GM12878 (cell line): ENCODE measurements at regions not wholly inside any gene's neighbourhood (a gene's known extent, or its start where the extent isn't known, plus 50 kb on each side); places are given as distances from the start of the nearest gene placed in this dataset.

Experiments used
- BACH1 ChIP-seq: fragments of 450-650 bp; IDR thresholded peaks from 2 replicates; pipeline ENCODE4 v1.6.1; 2017; ENCODE audit warnings: mild to moderate bottlenecking, borderline replicate concordance
- POLR2A ChIP-seq: IDR thresholded peaks from 2 replicates; pipeline ENCODE4 v1.6.1; 2011; ENCODE audit warnings: low read depth, mild to moderate bottlenecking, low read length
- SUZ12 ChIP-seq: fragments of 200-600 bp; sonication (generic); IDR thresholded peaks from one replicate; pipeline ENCODE4 v1.6.1; 2018; ENCODE audit warnings: antibody characterized with exemption, mild to moderate bottlenecking; ENCODE audit not compliant: unreplicated experiment
- TF ChIP-seq, protein P1 (sequence below): fragments of 450-650 bp; formaldehyde crosslinking; IDR thresholded peaks from 2 replicates; pipeline ENCODE4 v1.4.0; 2020; ENCODE audit warnings: mild to moderate bottlenecking, moderate library complexity
- TF ChIP-seq, protein P2 (sequence below), 3 experiments: IDR thresholded peaks in 2 of 3; conservative IDR thresholded peaks in 1 of 3; 2 replicates each; pipeline ENCODE4 v1.5.1; 2011; ENCODE audit warnings: low read depth in 3 of 3, low read length in 3 of 3, mild to moderate bottlenecking in 3 of 3, control low read depth in 2 of 3, moderate library complexity in 2 of 3, inconsistent platforms in 1 of 3, mixed read lengths in 1 of 3; ENCODE audit not compliant: control insufficient read depth in 2 of 3, insufficient read depth in 1 of 3; ENCODE audit errors: extremely low read depth in 1 of 3

DNA sequence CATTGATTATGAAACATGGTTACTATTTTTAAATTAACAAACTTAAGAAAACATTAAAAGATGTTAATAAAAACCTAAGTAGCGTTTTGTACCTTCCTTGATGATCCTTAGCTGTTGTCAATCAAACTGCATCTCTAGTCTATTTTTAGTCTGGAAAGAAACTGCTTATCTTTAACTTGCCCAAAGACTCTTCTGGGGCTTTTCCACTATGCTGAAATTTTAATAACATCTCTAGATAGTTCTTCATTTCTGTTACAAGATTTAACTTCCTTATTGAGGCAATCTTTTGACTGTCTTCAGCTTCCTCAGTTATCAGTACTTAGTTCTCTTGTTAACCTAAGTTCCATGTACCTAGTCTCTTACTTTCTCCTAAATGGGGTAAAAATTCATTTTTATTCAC is 135.9 kb upstream of the HMCN1 start:
- TF ChIP-seq SUZ12 = no peak
- TF ChIP-seq, protein P1, sequence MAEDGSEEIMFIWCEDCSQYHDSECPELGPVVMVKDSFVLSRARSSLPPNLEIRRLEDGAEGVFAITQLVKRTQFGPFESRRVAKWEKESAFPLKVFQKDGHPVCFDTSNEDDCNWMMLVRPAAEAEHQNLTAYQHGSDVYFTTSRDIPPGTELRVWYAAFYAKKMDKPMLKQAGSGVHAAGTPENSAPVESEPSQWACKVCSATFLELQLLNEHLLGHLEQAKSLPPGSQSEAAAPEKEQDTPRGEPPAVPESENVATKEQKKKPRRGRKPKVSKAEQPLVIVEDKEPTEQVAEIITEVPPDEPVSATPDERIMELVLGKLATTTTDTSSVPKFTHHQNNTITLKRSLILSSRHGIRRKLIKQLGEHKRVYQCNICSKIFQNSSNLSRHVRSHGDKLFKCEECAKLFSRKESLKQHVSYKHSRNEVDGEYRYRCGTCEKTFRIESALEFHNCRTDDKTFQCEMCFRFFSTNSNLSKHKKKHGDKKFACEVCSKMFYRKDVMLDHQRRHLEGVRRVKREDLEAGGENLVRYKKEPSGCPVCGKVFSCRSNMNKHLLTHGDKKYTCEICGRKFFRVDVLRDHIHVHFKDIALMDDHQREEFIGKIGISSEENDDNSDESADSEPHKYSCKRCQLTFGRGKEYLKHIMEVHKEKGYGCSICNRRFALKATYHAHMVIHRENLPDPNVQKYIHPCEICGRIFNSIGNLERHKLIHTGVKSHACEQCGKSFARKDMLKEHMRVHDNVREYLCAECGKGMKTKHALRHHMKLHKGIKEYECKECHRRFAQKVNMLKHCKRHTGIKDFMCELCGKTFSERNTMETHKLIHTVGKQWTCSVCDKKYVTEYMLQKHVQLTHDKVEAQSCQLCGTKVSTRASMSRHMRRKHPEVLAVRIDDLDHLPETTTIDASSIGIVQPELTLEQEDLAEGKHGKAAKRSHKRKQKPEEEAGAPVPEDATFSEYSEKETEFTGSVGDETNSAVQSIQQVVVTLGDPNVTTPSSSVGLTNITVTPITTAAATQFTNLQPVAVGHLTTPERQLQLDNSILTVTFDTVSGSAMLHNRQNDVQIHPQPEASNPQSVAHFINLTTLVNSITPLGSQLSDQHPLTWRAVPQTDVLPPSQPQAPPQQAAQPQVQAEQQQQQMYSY (CRISPR knock-in tag) = no peak
- TF ChIP-seq BACH1 = no peak
- no peak for TF ChIP-seq POLR2A
- TF ChIP-seq, protein P2, sequence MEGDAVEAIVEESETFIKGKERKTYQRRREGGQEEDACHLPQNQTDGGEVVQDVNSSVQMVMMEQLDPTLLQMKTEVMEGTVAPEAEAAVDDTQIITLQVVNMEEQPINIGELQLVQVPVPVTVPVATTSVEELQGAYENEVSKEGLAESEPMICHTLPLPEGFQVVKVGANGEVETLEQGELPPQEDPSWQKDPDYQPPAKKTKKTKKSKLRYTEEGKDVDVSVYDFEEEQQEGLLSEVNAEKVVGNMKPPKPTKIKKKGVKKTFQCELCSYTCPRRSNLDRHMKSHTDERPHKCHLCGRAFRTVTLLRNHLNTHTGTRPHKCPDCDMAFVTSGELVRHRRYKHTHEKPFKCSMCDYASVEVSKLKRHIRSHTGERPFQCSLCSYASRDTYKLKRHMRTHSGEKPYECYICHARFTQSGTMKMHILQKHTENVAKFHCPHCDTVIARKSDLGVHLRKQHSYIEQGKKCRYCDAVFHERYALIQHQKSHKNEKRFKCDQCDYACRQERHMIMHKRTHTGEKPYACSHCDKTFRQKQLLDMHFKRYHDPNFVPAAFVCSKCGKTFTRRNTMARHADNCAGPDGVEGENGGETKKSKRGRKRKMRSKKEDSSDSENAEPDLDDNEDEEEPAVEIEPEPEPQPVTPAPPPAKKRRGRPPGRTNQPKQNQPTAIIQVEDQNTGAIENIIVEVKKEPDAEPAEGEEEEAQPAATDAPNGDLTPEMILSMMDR (IDR thresholded peaks at IDR 0.05 in 2 of 3, conservative IDR thresholded peaks at IDR 0.05 in 1 of 3; ENCODE audit: control insufficient read depth in 2 of 3, extremely low read depth in 1 of 3, insufficient read depth in 1 of 3, low read depth in 3 of 3, low read length in 3 of 3) = no peak
